Activated gamma-delta T cell (primary cell): ENCODE measurements at regions not wholly inside any gene's neighbourhood (a gene's known extent, or its start where the extent isn't known, plus 50 kb on each side); places are given as distances from the start of the nearest gene placed in this dataset.
"Not testable (repeated sequence)": the region's sequence is repeated elsewhere in the genome, so short reads cannot be mapped to it uniquely, and the experiment has no call there.

ENCODE experiments used
- DNase-seq: peaks from one replicate; lab custom pipeline; 2025; lab: John Stamatoyannopoulos, UW

DNA sequence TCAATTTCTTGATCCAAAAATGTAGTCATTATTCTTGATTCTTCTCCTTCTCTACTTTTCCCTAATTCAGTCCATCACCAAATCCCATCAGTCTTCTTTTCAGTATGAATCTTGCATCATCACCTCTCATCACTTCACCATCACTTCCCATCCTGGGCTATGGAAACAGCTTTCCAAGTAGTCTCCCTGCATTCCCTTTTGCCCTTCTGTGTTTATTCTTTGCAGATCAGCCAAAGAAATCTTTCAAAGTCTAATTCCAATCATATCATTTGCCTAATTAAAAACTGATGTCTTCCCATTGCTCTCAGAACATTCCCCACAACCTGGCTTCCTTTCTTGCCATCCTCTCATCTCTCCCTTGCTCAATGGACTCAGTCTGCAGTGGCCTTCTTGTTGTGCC is 201.7 kb upstream of the ADAMTS3 start:
- DNase-seq = no peak

DNA sequence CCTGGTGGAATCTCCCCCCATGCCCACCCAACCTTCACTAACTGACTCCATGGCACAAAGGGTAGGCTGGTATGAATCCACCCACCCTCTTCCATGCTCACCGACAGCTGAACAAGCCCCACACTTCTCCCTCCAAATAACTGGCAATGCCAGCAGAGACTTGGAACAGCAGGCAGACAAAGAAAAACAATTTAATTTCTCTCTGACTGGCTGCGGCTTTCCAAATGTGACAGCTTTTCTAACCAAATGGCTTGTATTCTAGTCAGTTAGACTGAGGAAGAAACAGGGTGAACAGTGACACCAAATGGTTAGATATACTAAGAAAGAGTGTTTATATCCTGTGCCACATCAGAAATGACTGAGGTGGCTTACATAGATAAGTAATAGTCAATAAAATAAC is 199.3 kb upstream of the ADAMTS3 start:
- no peak for DNase-seq

DNA sequence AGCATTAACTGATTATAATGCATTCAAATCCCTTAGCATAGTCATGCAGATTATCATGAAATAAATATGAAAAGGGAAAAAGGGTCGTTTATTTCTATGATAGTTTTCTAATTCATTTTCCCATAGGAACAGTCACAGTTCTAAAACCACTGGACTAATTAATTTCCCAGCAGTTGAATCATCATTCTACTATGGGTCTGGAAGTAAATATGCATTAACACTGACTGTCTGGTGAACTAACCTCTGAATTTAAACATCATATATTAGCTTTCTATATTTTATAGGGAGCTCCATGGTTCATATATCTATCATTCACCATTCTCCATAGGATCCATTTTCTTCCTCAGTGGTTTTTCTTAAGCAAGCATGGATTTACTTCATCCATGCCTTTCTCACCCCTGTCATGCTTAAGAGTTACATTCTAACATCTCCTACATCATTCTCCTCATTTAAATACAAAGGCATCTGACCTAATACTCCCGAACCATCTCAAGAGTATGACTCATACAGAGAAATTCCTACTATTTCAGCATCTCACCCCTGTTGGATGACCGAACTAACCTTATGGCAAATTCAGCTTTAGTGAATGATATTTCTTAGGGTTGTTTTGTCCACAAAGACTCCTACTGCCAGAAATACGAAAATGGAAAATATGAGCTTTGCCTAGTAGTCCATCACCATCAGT is 198.7 kb upstream of the ADAMTS3 start:
- DNase-seq = no peak

DNA sequence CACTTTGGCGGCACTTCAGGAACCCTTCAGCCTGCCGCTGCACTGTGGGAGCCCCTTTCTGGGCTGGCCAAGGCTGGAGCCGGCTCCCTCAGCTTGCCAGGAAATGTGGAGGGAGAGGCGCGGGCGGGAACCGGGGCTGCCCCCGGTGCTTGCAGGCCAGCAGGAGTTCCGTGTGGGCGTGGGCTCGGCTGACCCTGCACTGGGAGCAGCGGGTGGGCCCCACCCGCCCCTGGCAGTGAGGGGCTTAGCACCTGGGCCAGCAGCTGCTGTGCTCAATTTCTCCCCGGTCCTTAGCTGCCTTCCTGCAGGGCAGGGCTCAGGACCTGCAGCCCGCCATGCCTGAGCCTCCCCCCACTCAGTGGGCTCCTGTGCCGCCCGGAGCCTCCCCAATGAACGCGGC is 196.8 kb upstream of the ADAMTS3 start:
- DNase-seq = peak; percentile 4

DNA sequence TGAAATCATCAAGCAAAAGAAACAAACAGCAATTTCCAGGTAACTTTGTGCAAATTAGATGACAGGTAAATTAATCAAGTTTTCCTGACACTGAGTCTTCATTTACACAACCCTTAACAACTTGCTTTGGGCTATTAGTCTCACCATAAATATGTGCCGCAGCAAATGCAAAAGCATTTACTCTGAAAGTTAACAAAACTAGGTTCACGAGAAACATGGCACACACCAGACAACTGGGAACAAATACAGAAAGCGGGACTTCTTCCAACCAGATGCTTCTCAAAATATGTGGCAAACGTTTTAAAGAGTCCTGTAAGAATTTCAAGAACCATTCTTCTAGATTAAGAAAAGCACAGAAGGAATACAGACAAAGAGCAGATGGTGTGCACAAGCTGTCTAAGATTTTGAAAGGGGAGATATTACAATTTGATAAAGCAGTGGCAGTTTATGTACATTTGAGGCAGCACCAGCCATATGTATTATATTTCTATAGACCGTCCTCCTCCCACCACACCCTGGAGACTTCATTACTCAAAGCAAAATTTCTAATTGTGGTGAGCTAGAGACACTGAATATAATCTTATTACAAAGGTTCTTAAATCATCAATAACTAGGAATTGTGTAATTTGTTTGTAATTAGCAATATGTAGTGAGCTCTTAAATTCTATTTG is 192.5 kb upstream of the ADAMTS3 start:
- DNase-seq = no peak

DNA sequence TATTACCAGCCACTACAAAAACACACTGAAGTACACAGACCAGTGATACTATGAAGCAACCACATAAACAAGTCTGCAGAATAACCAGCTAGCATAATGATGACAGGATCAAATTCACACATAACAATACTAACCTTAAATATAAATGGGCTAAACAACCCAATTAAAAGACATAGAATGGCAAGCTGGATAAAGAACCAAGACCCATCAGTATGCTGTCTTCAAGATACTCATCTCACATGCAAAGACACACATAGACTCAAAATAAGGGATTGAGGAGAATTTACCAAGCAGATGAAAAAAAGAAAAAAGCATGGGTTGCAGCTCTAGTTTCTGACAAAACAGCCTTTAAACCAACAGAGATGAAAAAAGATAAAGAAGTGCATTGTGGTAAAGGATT is 184.4 kb upstream of the ADAMTS3 start:
- DNase-seq = not testable (repeated sequence)

DNA sequence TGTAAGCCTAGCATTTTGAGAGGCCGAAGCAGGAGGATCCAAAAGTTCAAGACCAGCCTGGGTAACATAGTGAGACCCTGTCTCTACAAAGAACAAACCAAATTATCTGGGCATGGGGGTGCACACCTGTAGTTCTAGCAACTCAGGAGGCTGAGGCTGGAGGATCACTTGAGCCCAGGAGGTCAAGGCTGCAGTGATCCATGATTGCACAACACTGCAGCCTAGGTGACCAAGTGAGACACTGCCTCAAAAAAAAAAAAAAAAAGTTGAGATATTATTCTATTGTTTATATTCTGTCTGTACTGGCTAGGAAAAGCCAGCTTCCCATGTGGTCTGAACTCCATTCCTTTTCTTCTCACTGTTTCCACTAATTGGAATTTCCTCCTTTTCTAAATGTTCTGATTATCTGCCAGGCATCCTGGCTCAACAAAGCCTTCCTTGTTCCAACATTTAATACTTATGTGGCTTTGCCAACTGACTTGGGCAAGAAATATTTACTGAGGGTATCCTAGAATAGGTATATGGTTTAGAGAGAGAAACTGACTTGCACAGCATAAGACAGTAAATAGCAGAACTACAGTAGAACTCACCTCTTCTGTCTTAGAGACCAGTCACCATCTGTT is 175.2 kb upstream of the ADAMTS3 start:
- DNase-seq = no peak

DNA sequence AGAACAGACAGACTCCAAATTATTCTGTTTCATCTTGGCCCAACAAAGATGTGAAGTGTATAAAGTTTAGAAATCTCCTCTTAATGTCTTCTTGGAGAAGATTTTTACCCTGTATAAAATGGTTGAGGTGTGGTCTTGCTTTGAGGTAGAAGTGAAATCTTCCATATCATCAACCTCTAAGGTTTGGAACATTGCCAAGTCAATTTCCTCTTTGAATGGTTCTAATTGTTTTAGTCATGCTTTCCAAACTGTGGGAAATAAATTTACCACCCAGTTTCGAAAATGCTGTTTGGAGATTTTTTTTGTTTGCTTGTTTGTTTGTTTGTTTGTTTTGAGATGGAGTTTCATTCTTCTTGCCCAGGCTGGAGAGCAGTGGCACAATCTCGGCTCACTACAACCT is 174.1 kb upstream of the ADAMTS3 start:
- DNase-seq = no peak

DNA sequence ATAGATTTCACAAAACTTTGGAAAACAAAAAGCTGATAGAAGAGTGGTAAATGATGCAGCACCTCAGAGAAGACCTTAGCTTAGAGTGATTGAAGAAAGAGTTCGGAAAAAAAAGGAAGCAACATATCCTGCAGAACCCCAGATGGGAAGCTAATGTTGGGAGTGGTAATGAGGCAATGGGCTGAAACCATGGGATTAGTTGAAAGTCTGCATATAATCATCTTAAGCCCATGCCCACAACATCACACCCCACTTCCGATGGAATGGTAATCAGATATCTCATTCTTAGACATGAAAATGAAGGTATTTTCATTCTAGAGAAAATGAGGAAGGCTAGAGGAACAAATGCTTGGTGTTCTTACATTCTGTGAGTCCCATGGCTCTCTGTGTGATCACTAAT is 146.3 kb upstream of the ADAMTS3 start:
- no peak for DNase-seq

DNA sequence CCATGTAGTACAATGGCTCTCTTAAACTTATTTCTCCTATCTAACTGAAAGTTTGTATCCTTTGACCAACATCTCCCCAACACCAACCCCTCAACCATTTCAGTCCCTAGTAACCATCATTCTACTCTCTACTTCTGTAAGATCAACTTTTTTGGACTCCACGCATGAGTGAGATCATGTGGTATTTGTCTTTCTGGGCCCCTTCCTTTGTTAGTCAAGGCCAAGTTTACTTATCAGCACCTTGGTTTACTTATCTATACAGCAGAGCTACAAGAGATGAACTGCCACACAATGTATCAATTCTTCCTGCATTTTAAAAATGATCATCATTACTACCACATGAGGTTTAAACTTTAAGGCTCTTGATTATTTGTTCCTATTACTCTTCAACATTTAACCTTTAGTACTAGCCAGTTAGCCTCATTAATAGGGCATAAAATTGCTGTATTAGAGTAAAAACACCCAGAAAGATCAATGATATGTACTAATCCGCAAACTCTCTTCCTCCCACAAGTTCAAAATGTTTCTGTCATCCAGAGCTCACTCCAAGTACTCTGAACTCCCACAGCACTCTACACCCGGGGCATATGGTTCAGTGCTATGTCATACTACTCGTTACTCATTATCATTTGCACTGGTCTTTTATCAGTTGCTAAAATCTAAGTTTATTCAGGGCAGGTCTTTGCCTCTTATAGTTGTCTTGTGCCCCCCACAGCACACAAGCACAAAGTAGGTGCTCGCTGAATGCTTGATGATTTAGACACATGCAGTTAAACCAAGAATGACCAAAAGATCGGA is 145.7 kb upstream of the ADAMTS3 start:
- no peak for DNase-seq

DNA sequence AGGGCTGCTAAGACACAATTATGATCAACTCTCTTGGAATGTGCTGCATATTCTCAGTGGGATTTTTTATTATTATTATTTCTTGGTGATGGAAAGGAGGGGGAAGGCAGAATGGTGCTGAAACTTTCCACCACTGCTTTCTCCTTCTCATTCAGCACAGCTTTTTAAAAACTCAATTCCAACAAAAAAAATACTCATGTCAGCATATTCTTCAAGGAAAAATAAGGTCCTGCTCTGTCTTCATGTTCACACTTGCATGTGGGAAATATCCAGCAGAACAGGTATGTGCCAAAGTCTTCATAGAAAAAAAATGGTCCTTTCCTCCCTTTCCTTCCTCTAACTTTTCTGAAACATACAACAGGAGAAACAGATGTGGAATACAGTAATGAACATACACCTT is 144.0 kb upstream of the ADAMTS3 start:
- no peak for DNase-seq

DNA sequence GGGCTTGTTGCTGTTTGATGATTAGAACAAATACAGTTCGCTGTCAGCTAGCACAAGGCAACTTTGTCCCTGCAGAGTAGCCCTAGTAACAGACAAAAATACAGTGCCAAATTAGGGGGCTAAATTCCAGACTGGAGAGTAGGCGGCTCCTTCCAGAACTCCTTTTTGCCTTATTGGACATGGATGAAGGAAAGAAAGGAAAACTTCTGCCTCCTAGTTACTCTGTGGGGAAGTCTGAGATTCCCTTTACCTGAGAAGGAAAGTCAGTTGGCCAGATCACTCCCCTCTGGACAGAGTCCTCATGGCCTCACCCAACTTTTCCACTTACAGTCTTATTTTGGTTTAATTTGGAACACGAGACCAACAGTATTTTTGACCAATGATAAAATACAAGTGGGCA is 140.5 kb upstream of the ADAMTS3 start:
- DNase-seq = no peak

DNA sequence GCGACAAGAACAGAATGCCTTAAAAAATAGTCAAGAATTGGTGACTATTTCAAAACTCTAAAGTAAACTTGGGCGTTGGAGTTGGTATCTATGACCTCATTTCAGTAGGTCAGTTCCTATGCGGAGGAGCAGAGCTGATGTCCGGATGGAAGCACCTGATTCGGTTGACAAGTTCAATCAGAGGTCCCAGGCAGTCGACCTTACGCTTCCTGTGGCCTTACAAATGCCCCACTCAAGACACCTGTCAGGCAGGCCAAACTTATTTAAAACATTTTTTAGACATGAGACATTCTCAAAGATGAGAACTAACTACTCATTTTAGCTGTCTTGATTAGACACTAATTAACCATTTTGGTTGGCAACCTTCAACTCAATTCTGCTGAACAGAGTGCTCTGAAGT is 137.7 kb upstream of the ADAMTS3 start:
- no peak for DNase-seq

DNA sequence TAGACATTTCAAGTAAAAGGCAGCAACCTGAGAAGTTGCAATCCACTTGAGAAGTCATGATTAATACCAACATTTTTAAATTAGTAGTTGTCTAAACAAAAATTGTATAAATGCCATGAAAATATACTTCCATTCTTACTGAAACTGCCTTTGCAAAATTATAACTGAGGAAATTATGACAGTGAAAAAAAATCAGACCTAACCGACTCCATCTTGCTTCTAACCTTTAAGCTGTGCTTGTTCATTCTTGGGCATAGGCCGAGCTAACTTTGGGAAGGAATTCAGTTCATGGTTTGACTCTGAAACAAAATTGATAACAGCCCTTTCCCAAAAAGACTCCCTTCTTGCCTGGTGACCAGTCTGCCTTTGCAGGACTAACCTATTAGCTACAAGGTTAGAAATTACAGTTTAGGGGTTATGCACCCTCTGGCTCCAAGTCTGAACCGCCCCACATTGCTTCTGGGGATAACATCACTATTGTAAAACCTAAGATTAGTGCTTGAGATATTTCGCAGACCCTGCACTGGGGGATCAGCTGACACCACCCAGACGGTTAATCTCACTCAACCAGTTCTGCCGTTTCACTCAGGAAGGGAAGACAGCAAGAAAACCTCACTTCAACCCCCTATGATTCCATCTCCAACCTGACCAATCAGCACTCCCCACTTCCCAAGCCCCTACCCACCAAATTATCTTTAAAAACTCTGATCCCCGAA is 136.1 kb upstream of the ADAMTS3 start:
- not testable (repeated sequence) for DNase-seq

DNA sequence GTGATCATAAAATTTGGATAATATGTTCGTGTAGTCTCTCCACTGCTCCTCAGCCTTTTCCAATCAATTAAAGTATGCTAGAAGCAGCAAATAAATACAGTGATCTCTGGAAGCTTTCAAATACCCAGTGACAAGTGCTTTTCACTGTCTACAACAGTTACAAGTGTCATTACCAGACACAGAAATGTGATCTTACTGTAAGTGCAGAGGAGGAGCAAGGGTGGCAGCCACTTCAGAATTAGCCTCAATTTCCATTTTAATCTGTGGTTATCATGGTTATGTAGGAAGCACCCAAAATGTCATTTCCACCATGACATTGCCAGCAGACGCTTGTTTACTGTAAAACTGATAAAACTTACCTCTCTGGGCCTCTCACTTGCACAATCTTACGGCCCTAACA is 133.9 kb upstream of the ADAMTS3 start:
- no peak for DNase-seq

DNA sequence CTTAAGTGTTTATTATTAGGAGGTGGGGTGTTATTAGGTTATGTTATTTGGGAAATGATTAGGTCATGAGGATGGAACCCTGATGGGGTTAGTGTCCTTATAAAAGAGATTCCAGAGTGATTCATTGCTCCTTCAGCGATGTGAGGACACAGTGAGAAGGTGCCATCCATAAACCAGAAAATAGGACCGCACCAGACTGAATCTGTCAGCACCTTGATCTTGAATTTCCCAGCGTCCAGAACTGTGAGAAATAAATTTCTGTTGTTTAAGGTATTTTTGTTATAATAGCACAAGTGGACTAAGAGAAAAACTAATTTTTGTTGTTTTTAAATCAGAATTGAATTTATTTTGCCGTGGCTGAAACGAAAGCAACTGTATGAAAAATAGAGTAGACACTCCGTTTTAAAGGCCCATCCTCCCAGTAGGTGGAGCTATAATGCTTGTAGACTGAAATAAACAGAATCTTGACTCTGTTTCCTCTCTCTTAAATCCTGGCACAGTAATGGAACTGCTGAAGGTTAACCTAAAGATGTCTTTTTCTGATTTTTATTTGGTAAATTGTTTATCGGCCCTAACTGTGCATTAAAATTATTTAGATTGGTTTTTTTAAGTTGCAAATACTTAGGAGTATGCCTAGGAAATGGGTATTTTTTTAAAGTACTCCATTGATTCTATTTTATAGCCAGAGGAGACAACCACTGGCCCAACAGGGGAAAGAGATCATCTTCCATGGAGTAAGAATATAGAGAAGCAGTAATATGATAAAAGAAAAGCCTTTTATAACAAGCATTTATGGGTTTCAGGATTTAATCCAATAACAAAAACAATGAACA is 133.2 kb upstream of the ADAMTS3 start:
- DNase-seq = no peak

DNA sequence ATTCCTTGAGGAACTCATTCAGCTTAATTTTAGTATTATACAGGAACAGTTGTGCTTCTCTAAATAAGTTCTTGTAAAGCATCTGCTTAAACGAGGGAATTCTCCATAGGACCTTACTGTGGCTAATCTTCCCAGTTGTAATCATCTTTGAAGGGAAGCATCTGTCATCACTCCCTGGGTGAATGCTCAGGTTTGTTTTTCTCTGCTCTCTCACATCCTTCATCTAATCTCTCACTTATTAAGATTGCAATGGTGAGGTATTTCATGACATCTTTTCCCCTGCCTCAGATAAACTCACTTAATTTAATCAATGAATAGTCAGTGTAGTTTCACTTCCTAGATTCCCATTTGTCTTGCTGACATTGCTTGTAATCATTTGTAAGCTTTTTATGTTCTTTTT is 121.8 kb upstream of the ADAMTS3 start:
- DNase-seq = no peak

DNA sequence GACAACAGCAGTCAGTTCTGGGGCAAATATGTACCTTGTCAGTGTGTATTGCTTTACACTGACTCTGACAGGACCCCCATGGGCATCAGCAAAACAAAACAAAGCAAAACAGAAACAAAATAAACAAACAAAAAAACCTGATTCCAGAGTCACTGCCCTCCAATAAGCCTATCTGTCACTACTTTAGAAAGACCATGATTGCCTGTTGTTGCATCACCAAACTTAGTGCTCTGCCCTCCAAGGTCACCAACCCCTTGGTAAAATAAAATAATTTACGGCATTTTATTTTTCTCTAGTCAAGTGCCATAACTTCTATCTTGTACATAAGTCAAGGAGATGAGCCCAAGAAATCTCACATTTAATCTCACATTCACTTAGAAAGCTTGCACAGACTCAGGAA is 120.9 kb upstream of the ADAMTS3 start:
- no peak for DNase-seq

DNA sequence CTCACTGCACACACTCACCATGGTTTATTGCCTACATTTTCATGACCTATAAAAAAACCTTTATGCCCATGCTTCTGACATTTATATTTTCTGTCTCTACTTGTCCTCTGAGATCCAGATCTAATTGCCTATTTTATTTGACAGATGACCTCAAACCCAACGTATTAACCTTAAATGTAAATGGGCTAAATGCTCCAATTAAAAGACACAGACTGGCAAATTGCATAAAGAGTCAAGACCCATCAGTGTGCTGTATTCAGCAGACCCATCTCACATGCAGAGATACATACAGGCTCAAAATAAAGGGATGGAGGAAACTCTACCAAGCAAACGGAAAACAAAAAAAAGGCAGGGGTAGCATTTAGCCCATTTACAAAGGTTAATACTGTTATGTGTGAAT is 117.4 kb upstream of the ADAMTS3 start:
- DNase-seq = not testable (repeated sequence)

DNA sequence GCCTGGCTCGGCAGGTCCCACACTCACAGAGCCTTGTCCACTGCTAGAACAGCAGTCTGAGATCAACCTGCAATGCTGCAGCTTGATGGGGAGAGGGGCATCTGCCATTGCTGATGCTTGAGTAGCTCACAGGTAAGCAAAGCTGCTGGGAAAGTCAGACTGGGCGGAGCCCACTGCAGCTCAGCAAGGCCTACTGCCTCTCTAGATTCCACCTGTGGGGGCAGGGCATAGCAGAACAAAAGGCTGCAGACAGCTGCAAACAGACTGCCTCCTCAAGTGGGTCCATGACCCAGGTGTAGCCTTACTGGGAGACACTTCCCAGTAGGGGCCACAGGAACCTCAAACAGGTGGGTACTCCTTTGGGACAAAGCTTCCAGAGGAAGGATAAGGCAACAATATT is 110.6 kb upstream of the ADAMTS3 start:
- DNase-seq = no peak

DNA sequence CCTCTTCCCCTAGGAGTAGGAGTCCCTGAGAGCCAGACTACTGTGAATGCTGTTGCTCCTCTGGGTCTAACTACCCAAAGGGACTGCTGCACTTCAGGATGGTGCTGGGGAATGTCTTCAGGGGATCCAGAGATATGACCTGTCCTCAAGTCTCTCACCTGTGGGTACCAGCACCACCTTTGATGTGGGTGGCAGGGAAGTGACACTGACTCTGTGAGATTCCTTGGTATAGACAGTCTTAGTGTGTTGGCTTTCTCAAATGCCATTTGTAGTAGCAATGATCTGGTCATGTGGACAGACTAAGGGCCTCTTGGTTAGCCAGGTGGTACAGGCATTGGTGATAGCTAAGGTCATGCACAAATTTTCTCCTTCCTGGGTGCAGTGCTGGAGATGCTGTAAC is 108.9 kb upstream of the ADAMTS3 start:
- no peak for DNase-seq
